K562 (cell line): ENCODE measurements at regions not wholly inside any gene's neighbourhood (a gene's known extent, or its start where the extent isn't known, plus 50 kb on each side); places are given as distances from the start of the nearest gene placed in this dataset.

Experiments used
- FOXA3 ChIP-seq, 2 experiments: fragments of 450-650 bp in 1 of 2; sonication (generic) in 1 of 2; formaldehyde crosslinking; IDR thresholded peaks in 1 of 2; conservative IDR thresholded peaks in 1 of 2; 2 replicates each; pipeline versions ENCODE4 v1.4.0 to v1.8.0; 2020 to 2022; ENCODE audit warnings: mild to moderate bottlenecking in 2 of 2, missing genetic modification reagents in 1 of 2
- KDM5B ChIP-seq: fragments of 200-600 bp; sonication (generic); IDR thresholded peaks from 2 replicates; pipeline ENCODE4 v1.6.1; 2012; ENCODE audit warnings: low read depth, mild to moderate bottlenecking, moderate library complexity, low read length, control low read depth, inconsistent platforms; ENCODE audit not compliant: insufficient replicate concordance
- KLF1 ChIP-seq: fragments of 450-650 bp; IDR thresholded peaks from 2 replicates; pipeline ENCODE4 v1.6.1; 2016; ENCODE audit warnings: missing genetic modification characterization, missing compliant biosample characterization
- MYC ChIP-seq, 2 experiments: fragments of 250-450 bp in 1 of 2; sonication (Bioruptor Pico) in 1 of 2; IDR thresholded peaks; 2 replicates each; pipeline versions ENCODE4 v1.5.1 to v1.6.1; 2012 to 2021; ENCODE audit warnings: low read depth in 2 of 2, borderline replicate concordance in 1 of 2, improper control_type of control experiment in 1 of 2, low read length in 1 of 2, mild to moderate bottlenecking in 1 of 2, moderate library complexity in 1 of 2
- TF ChIP-seq, protein P1 (sequence below): sonication (generic); formaldehyde crosslinking; IDR thresholded peaks from 2 replicates; pipeline ENCODE4 v1.8.1; 2022; ENCODE audit warnings: missing genetic modification reagents

DNA sequence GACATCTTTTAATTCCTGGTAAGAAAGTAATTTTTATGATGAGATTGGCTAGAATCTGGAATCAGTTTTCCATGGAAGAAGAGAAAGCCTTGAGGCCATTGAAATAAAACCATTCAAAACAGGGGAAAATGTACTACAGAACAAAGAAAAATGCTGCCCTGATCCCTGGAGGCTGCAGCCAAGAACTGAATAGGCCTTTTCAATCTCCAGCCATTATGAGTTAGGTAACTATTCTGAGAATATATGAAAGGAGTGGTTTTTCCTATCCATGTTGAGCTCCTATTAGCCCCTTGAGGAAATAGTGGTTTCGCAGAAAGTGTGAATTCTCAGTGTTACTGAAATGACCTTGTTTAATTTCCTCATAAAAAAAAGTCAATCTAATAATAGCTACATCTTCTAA, 408.5 kb upstream of the GRAMD2B start:
- TF ChIP-seq FOXA3 (CRISPR knock-in tag; conservative IDR thresholded peaks at IDR 0.05 in 1 of 2, IDR thresholded peaks at IDR 0.05 in 1 of 2) (no peak), MYC (IDR thresholded peaks at IDR 0.05; ENCODE audit: low read depth, low read length) (no peak), MYC (CRISPR knock-in tag; IDR thresholded peaks at IDR 0.05; ENCODE audit: borderline replicate concordance, low read depth) (no peak), KDM5B (no peak), KLF1 (tag) (no peak)
- TF ChIP-seq, protein P1, sequence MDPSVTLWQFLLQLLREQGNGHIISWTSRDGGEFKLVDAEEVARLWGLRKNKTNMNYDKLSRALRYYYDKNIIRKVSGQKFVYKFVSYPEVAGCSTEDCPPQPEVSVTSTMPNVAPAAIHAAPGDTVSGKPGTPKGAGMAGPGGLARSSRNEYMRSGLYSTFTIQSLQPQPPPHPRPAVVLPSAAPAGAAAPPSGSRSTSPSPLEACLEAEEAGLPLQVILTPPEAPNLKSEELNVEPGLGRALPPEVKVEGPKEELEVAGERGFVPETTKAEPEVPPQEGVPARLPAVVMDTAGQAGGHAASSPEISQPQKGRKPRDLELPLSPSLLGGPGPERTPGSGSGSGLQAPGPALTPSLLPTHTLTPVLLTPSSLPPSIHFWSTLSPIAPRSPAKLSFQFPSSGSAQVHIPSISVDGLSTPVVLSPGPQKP (CRISPR knock-in tag) = no peak
